Heart left ventricle (tissue), 16 donors: ENCODE measurements at regions not wholly inside any gene's neighbourhood (a gene's known extent, or its start where the extent isn't known, plus 50 kb on each side); places are given as distances from the start of the nearest gene placed in this dataset.

Experiments
- ATAC-seq, 4 donors: fragments of 200-7000 bp; cut with Tn5 transposase; one replicate each; pipeline ENCODE4 v1.9.1; 2020 to 2022; ENCODE audit warnings: moderate library complexity in 4 of 4, mild to moderate bottlenecking in 3 of 4, moderate number of reproducible peaks in 1 of 4
- DNase-seq, 5 donors: peaks; one replicate each; pipeline ENCODE4 v3.0.0-alpha.2; 2020
- H3K27ac ChIP-seq, 12 donors: fragments of 200-600 bp; sonication (generic) in 4 of 12; one replicate each; pipeline versions ENCODE4 v1.5.0 to v1.8.0; 2016 to 2022; ENCODE audit warnings: mild to moderate bottlenecking in 2 of 12
- H3K27me3 ChIP-seq, 9 donors: fragments of 200-600 bp; sonication (generic) in 2 of 9; one replicate each; pipeline versions ENCODE4 v1.5.1 to v1.8.0; 2016 to 2022; ENCODE audit warnings: mild to moderate bottlenecking in 3 of 9
- H3K36me3 ChIP-seq, 9 donors: fragments of 200-600 bp; sonication (generic) in 2 of 9; one replicate each; pipeline versions ENCODE4 v1.5.0 to v1.8.0; 2018 to 2022; ENCODE audit warnings: mild to moderate bottlenecking in 2 of 9
- H3K4me1 ChIP-seq, 12 donors: fragments of 200-600 bp; sonication (generic) in 4 of 12; one replicate each; pipeline versions ENCODE4 v1.5.0 to v1.8.0; 2016 to 2022; ENCODE audit warnings: mild to moderate bottlenecking in 3 of 12
- H3K4me3 ChIP-seq, 12 donors: fragments of 200-600 bp; sonication (generic) in 4 of 12; one replicate each; pipeline versions ENCODE4 v1.5.0 to v1.8.0; 2017 to 2022; ENCODE audit warnings: mild to moderate bottlenecking in 9 of 12, moderate library complexity in 4 of 12
- H3K9me3 ChIP-seq, 12 donors: fragments of 200-600 bp; sonication (generic) in 4 of 12; one replicate each; pipeline versions ENCODE4 v1.5.0 to v1.8.0; 2016 to 2022; ENCODE audit warnings: mild to moderate bottlenecking in 1 of 12
- CTCF ChIP-seq, 12 donors: fragments of 200-600 bp; sonication (generic) in 4 of 12; IDR thresholded peaks; one replicate each; pipeline versions ENCODE4 v1.5.0 to v1.8.0; 2018 to 2022; ENCODE audit warnings: antibody characterized with exemption in 12 of 12, mild to moderate bottlenecking in 5 of 12
- POLR2A ChIP-seq, 2 donors: fragments of 450-650 bp; IDR thresholded peaks; one replicate each; pipeline ENCODE4 v1.6.1; 2017; ENCODE audit warnings: antibody characterized with exemption in 2 of 2, mild to moderate bottlenecking in 2 of 2, moderate library complexity in 2 of 2
- WGBS, 4 donors: extraction: QIAGEN DNeasy Blood & Tissue Kit in 2 of 4; methylation state at CpG; one replicate each; pipeline versions ENCODE4 v1.1.5 to v1.1.7; 2013 to 2018; 5-methylcytosine and 5-hydroxymethylcytosine counted together
- intact Hi-C, 10 donors: fragments of 100-400 bp; cut with DNase I; formaldehyde crosslinking; loops; one replicate each; pipeline versions ENCODE4 v1.11.1 to v1.14.2; 2022
- donor health status: ischemic (EF 13 %, LVEDD 7.1; RV severe dilation, severe dysfunction).
- donor health status: healthy with polysubstance abuse.
- donor health status: DM: no; HTN: yes; CAD: no.
- donor health status: DM: no; HTN: no; CAD: no.
- donor health status: ischemic (EF 25% LVEDD 6.9; RV normal size, moderate dysfunction).
- donor health status: ischemic (EF 25% LVEDD 5.7; RV mildly dilated, moderate dysfunction).
- donor health status: healthy.
- donor health status: DM: yes; HTN: yes; CAD: no.
- donor health status: ischemic (EF 35%, LVEDD 5.7; RV mildly dilated, moderate dysfunction).
- donor health status: nonischemic (EF 11% LVEDD 7.7; RV severe dilation, severe dysfunction).
- donor health status: DM: yes; HTN: yes; CAD: no.
- donor health status: PGD.
- donor health status: ischemic (EF 29% LVEDD 5.4; RV normal size, mild dysfunction).
- donor health status: nonischemic (EF 23%, LVEDD 6.1; RV moderate dilation, normal function).

GRCh38 chr2:125169022-125169763 lies 1144.1 kb downstream of the CNTNAP5 start:
- intact Hi-C loops = no loop called here
- no peak overlapping the region for H3K4me3 ChIP-seq
- ATAC-seq (no peak), DNase-seq (no peak)
- WGBS, 4 donors = 48 to 55% (median 52%) methylated on average over 6 of the region's 6 CpGs
- H3K36me3 ChIP-seq = no peaks in the 10 kb centered on the region
- no peak for TF ChIP-seq CTCF (IDR thresholded peaks at IDR 0.05)
- TF ChIP-seq POLR2A (IDR thresholded peaks at IDR 0.05) = no peak
- no peaks in the 10 kb centered on the region for H3K9me3 ChIP-seq
- H3K27me3 ChIP-seq = no peaks in the 10 kb centered on the region
- no peak overlapping the region for H3K27ac ChIP-seq
- no peaks in the 10 kb centered on the region for H3K4me1 ChIP-seq

- TF ChIP-seq CTCF (IDR thresholded peaks at IDR 0.05) (no peak), POLR2A (IDR thresholded peaks at IDR 0.05) (no peak)
Measured at GRCh38 chr2:125169764-125170146, 1144.7 kb downstream of the CNTNAP5 start.

GRCh38 chr2:125172181-125172580 lies 1147.1 kb downstream of the CNTNAP5 start:
- no peak for ATAC-seq
- intact Hi-C loops = no loop called here
- Histone ChIP-seq H3K4me3 (no peak overlapping the region), H3K27ac (no peak overlapping the region), H3K27me3 (no peaks in the 10 kb centered on the region), H3K36me3 (no peaks in the 10 kb centered on the region), H3K4me1 (no peaks in the 10 kb centered on the region), H3K9me3 (no peaks in the 10 kb centered on the region)
- 74 to 89% (median 80%) methylated on average over 1 of the region's 1 CpG for WGBS, 4 donors
- TF ChIP-seq POLR2A (IDR thresholded peaks at IDR 0.05) (no peak), CTCF (IDR thresholded peaks at IDR 0.05) (no peak)
- no peak for DNase-seq

More at GRCh38 chr2:125169764-125170146, 1144.7 kb downstream of the CNTNAP5 start:
- ATAC-seq = no peak
- WGBS, 4 donors = 89 to 92% (median 90%) methylated on average over 3 of the region's 3 CpGs
- no peak for DNase-seq
- H3K4me1 ChIP-seq = no peaks in the 10 kb centered on the region
- H3K36me3 ChIP-seq = no peaks in the 10 kb centered on the region
- H3K9me3 ChIP-seq = no peaks in the 10 kb centered on the region
- no peak overlapping the region for H3K27ac ChIP-seq
- no peak overlapping the region for H3K4me3 ChIP-seq
- intact Hi-C loops = no loop called here
- H3K27me3 ChIP-seq = no peaks in the 10 kb centered on the region

DNA sequence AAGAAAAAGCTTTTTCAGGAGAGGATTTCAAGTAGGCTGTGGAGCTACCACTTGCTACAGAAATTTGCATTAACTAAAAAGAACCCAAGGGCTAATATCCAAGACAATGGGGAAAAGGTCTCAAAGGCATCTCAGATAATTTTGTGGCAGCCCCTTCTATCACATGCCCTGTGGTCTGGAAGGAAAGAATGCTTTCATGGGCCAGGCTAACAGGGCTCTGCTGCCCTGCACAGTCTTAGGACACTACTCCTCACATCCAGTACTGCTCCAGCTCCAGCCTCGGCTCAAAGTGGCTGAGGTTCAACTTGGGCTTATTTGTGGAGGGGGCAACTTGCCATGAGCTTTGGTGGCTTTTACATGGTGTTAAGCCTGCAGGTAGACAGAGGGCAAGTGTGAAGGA lies 1150.3 kb downstream of the CNTNAP5 start:
- H3K27me3 ChIP-seq = no peaks in the 10 kb centered on the region
- DNase-seq = no peak
- H3K36me3 ChIP-seq = no peaks in the 10 kb centered on the region
- no peak overlapping the region for H3K4me3 ChIP-seq
- no peak for TF ChIP-seq CTCF (IDR thresholded peaks at IDR 0.05)
- no peak for TF ChIP-seq POLR2A (IDR thresholded peaks at IDR 0.05)
- H3K9me3 ChIP-seq = no peaks in the 10 kb centered on the region
- no peak overlapping the region for H3K27ac ChIP-seq
- no peaks in the 10 kb centered on the region for H3K4me1 ChIP-seq
- intact Hi-C loops = no loop called here
- WGBS, 4 donors = 54 to 75% (median 67%) methylated on average over 1 of the region's 1 CpG
- ATAC-seq = no peak
